GM19324 (cell line): ENCODE measurements at regions not wholly inside any gene's neighbourhood (a gene's known extent, or its start where the extent isn't known, plus 50 kb on each side); places are given as distances from the start of the nearest gene placed in this dataset.

Experiments used
- ATAC-seq: cut with Tn5 transposase; IDR thresholded peaks from one replicate; pipeline ENCODE4 v1.9.1; 2021; ENCODE audit warnings: mild to moderate bottlenecking, moderate library complexity; ENCODE audit not compliant: unreplicated experiment, low FRiP score

GRCh38 chr3:80543154-80543553, 775.4 kb upstream of the ROBO1 start:
- no peak for ATAC-seq

- no peak for ATAC-seq
Measured at GRCh38 chr3:80542456-80542855, 774.7 kb upstream of the ROBO1 start.

- no peak for ATAC-seq
Measured at GRCh38 chr3:80537680-80538079, 769.9 kb upstream of the ROBO1 start.

GRCh38 chr3:80535286-80535685, 767.5 kb upstream of the ROBO1 start:
- ATAC-seq, result no peak

GRCh38 chr3:80533553-80533952, 765.8 kb upstream of the ROBO1 start:
- ATAC-seq, result no peak

GRCh38 chr3:80526153-80526552, 758.4 kb upstream of the ROBO1 start:
- no peak for ATAC-seq

GRCh38 chr3:80521081-80521480, 753.3 kb upstream of the ROBO1 start:
- ATAC-seq, result no peak

- ATAC-seq, result no peak
Measured at GRCh38 chr3:80519436-80519835, 751.6 kb upstream of the ROBO1 start.

- ATAC-seq, result no peak
Measured at GRCh38 chr3:80496452-80496851, 728.7 kb upstream of the ROBO1 start.

GRCh38 chr3:80492162-80492561, 724.4 kb upstream of the ROBO1 start:
- ATAC-seq, result no peak

GRCh38 chr3:80472961-80473360, 705.2 kb upstream of the ROBO1 start:
- ATAC-seq, result no peak

- ATAC-seq, result no peak
Measured at GRCh38 chr3:80472459-80472858, 704.7 kb upstream of the ROBO1 start.

- no peak for ATAC-seq
Measured at GRCh38 chr3:80470433-80470832, 702.6 kb upstream of the ROBO1 start.

GRCh38 chr3:80465746-80466145, 697.9 kb upstream of the ROBO1 start:
- no peak for ATAC-seq

- no peak for ATAC-seq
Measured at GRCh38 chr3:80451393-80451792, 683.6 kb upstream of the ROBO1 start.

- ATAC-seq, result no peak
Measured at GRCh38 chr3:80445641-80446040, 677.8 kb upstream of the ROBO1 start.

- ATAC-seq, result no peak
Measured at GRCh38 chr3:80445053-80445452, 677.3 kb upstream of the ROBO1 start.

- no peak for ATAC-seq
Measured at GRCh38 chr3:80439490-80439889, 671.7 kb upstream of the ROBO1 start.

GRCh38 chr3:80434366-80434765, 666.6 kb upstream of the ROBO1 start:
- no peak for ATAC-seq

GRCh38 chr3:80424951-80425350, 657.2 kb upstream of the ROBO1 start:
- no peak for ATAC-seq

- no peak for ATAC-seq
Measured at GRCh38 chr3:80408030-80408721, 640.4 kb upstream of the ROBO1 start.

- ATAC-seq, result no peak
Measured at GRCh38 chr3:80405618-80406017, 637.8 kb upstream of the ROBO1 start.

GRCh38 chr3:80395023-80395422, 627.2 kb upstream of the ROBO1 start:
- no peak for ATAC-seq
